Sigmoid colon (tissue), 6 donors: ENCODE measurements at regions not wholly inside any gene's neighbourhood (a gene's known extent, or its start where the extent isn't known, plus 50 kb on each side); places are given as distances from the start of the nearest gene placed in this dataset.

Source experiments
- DNase-seq: peaks from one replicate; pipeline ENCODE4 v3.0.0-alpha.2; 2019
- H3K27ac ChIP-seq, 4 donors: fragments of 200-600 bp; sonication (generic); one replicate each; pipeline ENCODE4 v1.5.1; 2016 to 2019; ENCODE audit warnings: mild to moderate bottlenecking in 1 of 4
- H3K27me3 ChIP-seq, 3 donors: fragments of 200-600 bp; sonication (generic); one replicate each; pipeline ENCODE4 v1.5.1; 2019; ENCODE audit warnings: mild to moderate bottlenecking in 1 of 3
- H3K36me3 ChIP-seq, 4 donors: fragments of 200-600 bp; sonication (generic); one replicate each; pipeline ENCODE4 v1.5.1; 2016 to 2019
- H3K4me1 ChIP-seq, 4 donors: fragments of 200-600 bp; sonication (generic); one replicate each; pipeline ENCODE4 v1.5.1; 2017 to 2019
- H3K4me3 ChIP-seq, 4 donors: fragments of 200-600 bp; sonication (generic); one replicate each; pipeline ENCODE4 v1.5.1; 2017 to 2019; ENCODE audit warnings: mild to moderate bottlenecking in 2 of 4, moderate library complexity in 1 of 4
- H3K9me3 ChIP-seq, 4 donors: fragments of 200-600 bp in 3 of 4; sonication (generic) in 3 of 4; one replicate each; pipeline versions ENCODE4 v1.5.1 to v1.6.1; 2013 to 2019
- EP300 ChIP-seq, 4 donors: sonication (generic); formaldehyde crosslinking; IDR thresholded peaks; one replicate each; pipeline ENCODE4 v1.6.1; 2017; ENCODE audit warnings: antibody characterized with exemption in 4 of 4
- POLR2A ChIP-seq, 2 donors: fragments of 450-650 bp; IDR thresholded peaks; one replicate each; pipeline ENCODE4 v1.6.1; 2016; ENCODE audit warnings: antibody characterized with exemption in 2 of 2, mild to moderate bottlenecking in 2 of 2, moderate library complexity in 2 of 2
- POLR2AphosphoS5 ChIP-seq, 4 donors: sonication (generic); formaldehyde crosslinking; IDR thresholded peaks; one replicate each; pipeline ENCODE4 v1.6.1; 2017; ENCODE audit warnings: antibody characterized with exemption in 4 of 4
- WGBS, 2 donors: extraction: QIAGEN DNeasy Blood & Tissue Kit; methylation state at CpG; one replicate each; pipeline ENCODE4 v1.1.7; 2013; 5-methylcytosine and 5-hydroxymethylcytosine counted together
- intact Hi-C: fragments of 100-400 bp; cut with DNase I; formaldehyde crosslinking; loops from one replicate; pipeline ENCODE4 v1.15.1; 2023
- TF ChIP-seq, protein P1 (sequence below), 4 experiments: fragments of 450-650 bp in 3 of 4; fragments of 200-600 bp in 1 of 4; IDR thresholded peaks; one replicate each; pipeline ENCODE4 v1.5.1; 2016 to 2019; ENCODE audit warnings: antibody characterized with exemption in 4 of 4, mild to moderate bottlenecking in 3 of 4, moderate library complexity in 2 of 4
- donor health status: healthy with polysubstance abuse.
- donor health status: healthy.

DNA sequence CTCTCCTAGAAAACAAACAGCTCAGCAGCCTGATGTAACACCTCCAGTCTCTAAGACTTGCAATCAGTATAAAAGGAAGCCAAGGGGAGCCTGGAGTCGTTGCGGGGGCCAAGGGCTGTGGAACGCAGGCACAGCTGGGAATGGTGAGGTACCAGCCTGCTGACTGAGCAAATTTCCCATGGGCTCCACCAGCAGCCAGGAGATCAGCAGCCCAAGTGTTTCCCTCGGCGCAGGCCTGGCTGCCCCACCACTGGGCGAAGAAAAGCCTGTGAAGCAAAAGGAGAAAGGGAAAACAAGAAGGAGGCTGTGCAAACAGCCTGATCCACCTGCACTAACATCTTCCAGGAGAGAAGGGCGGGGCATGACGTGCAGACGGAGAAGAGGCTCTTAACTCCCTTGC, 155.3 kb downstream of the SHQ1 start:
- Histone ChIP-seq H3K27ac (no peak overlapping the region), H3K36me3 (no peaks in the 10 kb centered on the region), H3K4me3 (no peak overlapping the region), H3K4me1 (peaks cover 0 to 26% (median 17%) of the 10 kb centered on the region in 4 donors), H3K9me3 (no peaks in the 10 kb centered on the region), H3K27me3 (no peaks in the 10 kb centered on the region)
- WGBS, 2 donors, result 35 to 71% methylated on average over 9 of the region's 9 CpGs
- no peak for DNase-seq
- TF ChIP-seq EP300 (IDR thresholded peaks at IDR 0.05), result no peak
- TF ChIP-seq POLR2A (IDR thresholded peaks at IDR 0.05), result no peak
- TF ChIP-seq, protein P1, sequence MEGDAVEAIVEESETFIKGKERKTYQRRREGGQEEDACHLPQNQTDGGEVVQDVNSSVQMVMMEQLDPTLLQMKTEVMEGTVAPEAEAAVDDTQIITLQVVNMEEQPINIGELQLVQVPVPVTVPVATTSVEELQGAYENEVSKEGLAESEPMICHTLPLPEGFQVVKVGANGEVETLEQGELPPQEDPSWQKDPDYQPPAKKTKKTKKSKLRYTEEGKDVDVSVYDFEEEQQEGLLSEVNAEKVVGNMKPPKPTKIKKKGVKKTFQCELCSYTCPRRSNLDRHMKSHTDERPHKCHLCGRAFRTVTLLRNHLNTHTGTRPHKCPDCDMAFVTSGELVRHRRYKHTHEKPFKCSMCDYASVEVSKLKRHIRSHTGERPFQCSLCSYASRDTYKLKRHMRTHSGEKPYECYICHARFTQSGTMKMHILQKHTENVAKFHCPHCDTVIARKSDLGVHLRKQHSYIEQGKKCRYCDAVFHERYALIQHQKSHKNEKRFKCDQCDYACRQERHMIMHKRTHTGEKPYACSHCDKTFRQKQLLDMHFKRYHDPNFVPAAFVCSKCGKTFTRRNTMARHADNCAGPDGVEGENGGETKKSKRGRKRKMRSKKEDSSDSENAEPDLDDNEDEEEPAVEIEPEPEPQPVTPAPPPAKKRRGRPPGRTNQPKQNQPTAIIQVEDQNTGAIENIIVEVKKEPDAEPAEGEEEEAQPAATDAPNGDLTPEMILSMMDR (IDR thresholded peaks at IDR 0.05), result no peak
- TF ChIP-seq POLR2AphosphoS5 (IDR thresholded peaks at IDR 0.05), result no peak
- intact Hi-C loops, result no loop called here

DNA sequence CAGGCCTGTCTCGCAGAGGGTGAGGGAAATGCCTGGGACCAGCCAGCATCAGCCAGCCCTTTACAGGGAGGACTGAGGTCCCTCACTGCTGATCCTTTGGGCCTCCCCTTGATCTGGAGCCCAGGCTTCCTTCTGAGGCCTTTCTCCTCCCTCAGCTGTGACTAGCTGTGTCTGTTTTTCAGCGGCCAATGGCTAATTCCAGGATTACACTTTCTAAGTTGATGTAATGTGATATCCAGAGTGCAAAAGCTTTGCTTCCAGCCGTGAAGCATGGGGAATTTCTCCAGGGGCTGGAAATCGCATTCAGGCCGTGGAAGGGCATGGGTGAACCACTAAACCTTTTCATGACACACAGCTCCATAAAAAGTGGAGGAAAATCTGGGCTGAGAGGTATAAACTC, 157.6 kb downstream of the SHQ1 start:
- intact Hi-C loops, result no loop called here
- DNase-seq, result no peak
- Histone ChIP-seq H3K36me3 (no peaks in the 10 kb centered on the region), H3K27me3 (no peaks in the 10 kb centered on the region), H3K4me1 (peaks cover 0 to 18% (median 14%) of the 10 kb centered on the region in 4 donors), H3K9me3 (no peaks in the 10 kb centered on the region), H3K4me3 (no peak overlapping the region), H3K27ac (no peak overlapping the region)
- 89 to 93% methylated on average over 5 of the region's 5 CpGs for WGBS, 2 donors
- TF ChIP-seq POLR2AphosphoS5 (IDR thresholded peaks at IDR 0.05), result no peak
- TF ChIP-seq, protein P1 (IDR thresholded peaks at IDR 0.05), result no peak
- no peak for TF ChIP-seq EP300 (IDR thresholded peaks at IDR 0.05)
- TF ChIP-seq POLR2A (IDR thresholded peaks at IDR 0.05), result no peak

DNA sequence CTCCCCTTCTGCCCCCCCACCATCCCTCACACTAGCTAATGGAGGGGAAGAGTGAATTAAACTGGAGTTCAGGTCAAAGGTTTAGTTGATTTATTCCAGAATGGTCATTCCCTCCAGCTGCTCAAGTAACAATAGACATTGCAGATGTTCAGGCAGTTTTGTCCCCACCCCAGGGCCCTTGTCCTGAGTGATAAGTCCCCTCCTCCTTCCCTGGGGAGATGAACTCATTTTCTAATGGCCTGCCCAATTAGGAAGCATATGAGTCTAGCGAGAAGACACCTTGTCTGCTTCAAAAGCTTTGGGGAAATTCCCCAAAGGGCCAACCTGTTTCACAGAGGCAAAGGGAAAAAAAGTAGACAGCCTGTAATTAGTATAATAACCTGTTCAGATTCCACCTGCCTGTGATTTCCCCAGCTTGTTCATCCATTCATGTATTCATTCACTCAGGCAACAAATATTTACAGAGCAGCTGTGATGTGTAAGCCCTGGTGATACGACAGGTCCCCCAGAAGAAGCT, 165.3 kb downstream of the SHQ1 start:
- DNase-seq, result no peak
- 20 to 43% methylated on average over 2 of the region's 2 CpGs for WGBS, 2 donors
- no peak overlapping the region for H3K27ac ChIP-seq
- intact Hi-C loops, result no loop called here
- H3K36me3 ChIP-seq, result no peaks in the 10 kb centered on the region
- H3K4me3 ChIP-seq, result no peak overlapping the region
- TF ChIP-seq, protein P1 (IDR thresholded peaks at IDR 0.05), result no peak
- no peak for TF ChIP-seq POLR2AphosphoS5 (IDR thresholded peaks at IDR 0.05)
- no peak for TF ChIP-seq POLR2A (IDR thresholded peaks at IDR 0.05)
- TF ChIP-seq EP300 (IDR thresholded peaks at IDR 0.05), result no peak
- no peaks in the 10 kb centered on the region for H3K9me3 ChIP-seq
- no peaks in the 10 kb centered on the region for H3K27me3 ChIP-seq
- H3K4me1 ChIP-seq, result no peaks in the 10 kb centered on the region

DNA sequence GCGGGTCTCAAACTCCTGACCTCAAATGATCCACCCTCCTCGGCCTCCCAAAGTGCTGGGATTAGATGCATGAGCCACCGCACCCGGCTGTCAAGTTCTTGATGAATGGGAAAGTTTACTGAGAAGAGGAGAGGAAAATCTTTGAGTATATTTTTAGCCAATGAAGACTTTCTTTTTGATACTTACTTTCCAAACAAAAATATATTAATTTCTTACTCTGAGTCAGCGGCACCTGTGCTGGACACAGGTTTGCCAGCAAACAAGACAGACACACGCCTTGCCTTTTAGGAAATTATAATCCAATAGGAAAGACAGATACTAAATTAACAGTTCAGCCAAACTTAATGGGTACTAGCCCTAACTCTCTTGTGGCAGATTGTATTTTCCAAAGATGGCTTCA, 166.6 kb downstream of the SHQ1 start:
- Histone ChIP-seq H3K36me3 (no peaks in the 10 kb centered on the region), H3K27ac (no peak overlapping the region), H3K9me3 (no peaks in the 10 kb centered on the region), H3K4me3 (no peak overlapping the region), H3K27me3 (no peaks in the 10 kb centered on the region), H3K4me1 (no peaks in the 10 kb centered on the region)
- intact Hi-C loops, result no loop called here
- 85 to 91% methylated on average over 6 of the region's 6 CpGs for WGBS, 2 donors
- TF ChIP-seq POLR2AphosphoS5 (IDR thresholded peaks at IDR 0.05), result no peak
- no peak for TF ChIP-seq EP300 (IDR thresholded peaks at IDR 0.05)
- TF ChIP-seq, protein P1 (IDR thresholded peaks at IDR 0.05), result no peak
- TF ChIP-seq POLR2A (IDR thresholded peaks at IDR 0.05), result no peak
- no peak for DNase-seq

DNA sequence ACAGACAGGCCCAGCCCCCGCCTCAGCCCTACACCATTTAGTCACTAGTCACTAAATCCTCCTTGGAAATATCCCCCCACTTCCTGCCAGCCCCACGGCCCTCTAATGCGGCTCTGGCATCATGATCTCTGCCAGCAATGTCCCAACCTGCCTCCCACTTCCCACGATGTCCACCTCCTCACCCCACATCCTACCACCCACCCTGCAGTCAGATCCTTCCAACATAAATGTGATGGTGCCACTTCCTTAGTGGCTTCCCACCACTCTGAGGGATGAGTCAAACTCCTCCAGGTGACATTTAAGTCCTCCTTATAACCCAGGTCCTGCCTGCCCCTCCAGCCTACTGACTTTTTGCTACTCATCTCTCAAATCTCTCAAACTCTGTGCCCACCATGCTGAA, 167.5 kb downstream of the SHQ1 start:
- TF ChIP-seq POLR2A (IDR thresholded peaks at IDR 0.05), result no peak
- TF ChIP-seq, protein P1 (IDR thresholded peaks at IDR 0.05), result no peak
- no peak for TF ChIP-seq POLR2AphosphoS5 (IDR thresholded peaks at IDR 0.05)
- no peak for TF ChIP-seq EP300 (IDR thresholded peaks at IDR 0.05)
- no peak for DNase-seq
- intact Hi-C loops, result no loop called here
- no peaks in the 10 kb centered on the region for H3K36me3 ChIP-seq
- H3K27ac ChIP-seq, result no peak overlapping the region
- no peak overlapping the region for H3K4me3 ChIP-seq
- WGBS, 2 donors, result 86 to 94% methylated on average over 4 of the region's 4 CpGs
- H3K27me3 ChIP-seq, result no peaks in the 10 kb centered on the region
- no peaks in the 10 kb centered on the region for H3K9me3 ChIP-seq
- no peaks in the 10 kb centered on the region for H3K4me1 ChIP-seq
